ENCODE measurements at regions not wholly inside any gene's neighbourhood (a gene's known extent, or its start where the extent isn't known, plus 50 kb on each side); places are given as distances from the start of the nearest gene placed in this dataset.

DNA sequence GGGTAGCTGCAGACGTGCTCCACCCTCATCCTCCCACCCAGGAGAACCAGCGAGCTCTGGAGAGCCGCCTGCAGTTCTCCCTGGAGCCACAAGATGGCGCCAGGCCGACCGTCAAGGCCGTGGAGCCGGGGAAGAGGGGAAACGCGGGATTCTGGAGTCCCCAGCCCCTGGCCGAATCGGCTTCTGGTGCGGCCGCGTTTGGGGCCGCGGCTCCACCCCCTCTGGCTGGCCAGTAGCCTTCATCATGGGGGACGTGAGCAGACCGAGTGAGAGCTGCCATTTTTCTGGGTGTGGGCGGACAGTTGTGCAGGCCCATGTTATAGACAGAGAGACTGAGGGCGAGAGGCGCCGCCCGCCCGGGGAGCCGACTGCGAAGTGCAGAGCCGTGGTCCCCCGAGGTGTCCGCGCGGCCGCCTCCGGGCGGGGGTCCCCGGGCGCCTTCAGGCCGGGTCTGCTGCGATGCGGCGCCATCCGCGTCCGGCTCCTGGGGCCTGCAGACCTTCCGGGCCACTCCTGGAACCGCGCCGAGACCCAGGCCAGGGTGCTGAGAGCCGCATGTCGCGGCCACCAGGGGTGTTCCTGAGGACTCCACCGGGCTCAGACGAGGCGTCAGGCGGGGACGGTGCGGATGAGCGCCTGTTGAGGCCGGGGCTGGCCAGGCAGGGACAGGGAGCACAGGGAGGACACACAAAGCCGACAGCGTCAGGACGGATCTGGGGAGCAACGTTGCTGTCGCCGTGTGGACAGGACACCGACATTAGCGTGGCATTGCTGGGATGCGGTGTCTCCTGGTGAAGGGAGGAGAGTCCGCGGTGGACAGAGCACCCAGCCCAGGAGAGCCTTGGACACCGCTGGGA, 418.2 kb upstream of the HS6ST1 start:
- DNase-seq (ENCODE audit: insufficient read length, low spot score): peak; percentile 92

DNA sequence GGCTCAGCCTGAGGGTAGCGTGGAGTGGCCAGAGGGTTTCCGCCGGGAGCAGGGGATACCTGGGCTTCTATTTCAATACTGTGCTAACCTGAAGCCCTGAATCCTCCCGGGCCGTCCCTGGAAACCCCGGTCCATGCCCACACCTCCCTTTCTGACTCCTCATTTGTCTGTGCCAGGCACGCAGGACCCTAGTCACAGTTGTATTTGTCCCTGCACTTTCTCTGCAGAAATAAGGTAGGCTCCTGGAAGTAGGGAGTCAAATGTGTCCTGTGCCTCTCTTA, 418.8 kb upstream of the HS6ST1 start:
- TF ChIP-seq SPI1 (IDR thresholded peaks at IDR 0.05; ENCODE audit: low read depth, low read length) (no peak), POU2F2 (IDR thresholded peaks at IDR 0.05; ENCODE audit: low read depth, low read length) (no peak), TAF1 (IDR thresholded peaks at IDR 0.05; ENCODE audit: low read depth, low read length) (no peak), POLR2A (IDR thresholded peaks at IDR 0.05; ENCODE audit: low read depth, low read length) (no peak), PAX5 (IDR thresholded peaks at IDR 0.05; ENCODE audit: insufficient read depth, low read length, severe bottlenecking) (no peak), POLR2AphosphoS5 (IDR thresholded peaks at IDR 0.05; ENCODE audit: low read depth, low read length) (no peak)
- no peak for FAIRE-seq

More for the DNA sequence above, 418.2 kb upstream of the HS6ST1 start:
- no peak for TF ChIP-seq SPI1 (IDR thresholded peaks at IDR 0.05; ENCODE audit: low read depth, low read length)
- TF ChIP-seq TAF1 (IDR thresholded peaks at IDR 0.05; ENCODE audit: low read depth, low read length): no peak
- TF ChIP-seq POLR2AphosphoS5 (IDR thresholded peaks at IDR 0.05; ENCODE audit: low read depth, low read length): no peak
- TF ChIP-seq POLR2A (IDR thresholded peaks at IDR 0.05; ENCODE audit: low read depth, low read length): no peak
- TF ChIP-seq POU2F2 (IDR thresholded peaks at IDR 0.05; ENCODE audit: low read depth, low read length): no peak
- TF ChIP-seq PAX5 (IDR thresholded peaks at IDR 0.05; ENCODE audit: insufficient read depth, low read length, severe bottlenecking): no peak
- FAIRE-seq: peak; percentile 64

DNA sequence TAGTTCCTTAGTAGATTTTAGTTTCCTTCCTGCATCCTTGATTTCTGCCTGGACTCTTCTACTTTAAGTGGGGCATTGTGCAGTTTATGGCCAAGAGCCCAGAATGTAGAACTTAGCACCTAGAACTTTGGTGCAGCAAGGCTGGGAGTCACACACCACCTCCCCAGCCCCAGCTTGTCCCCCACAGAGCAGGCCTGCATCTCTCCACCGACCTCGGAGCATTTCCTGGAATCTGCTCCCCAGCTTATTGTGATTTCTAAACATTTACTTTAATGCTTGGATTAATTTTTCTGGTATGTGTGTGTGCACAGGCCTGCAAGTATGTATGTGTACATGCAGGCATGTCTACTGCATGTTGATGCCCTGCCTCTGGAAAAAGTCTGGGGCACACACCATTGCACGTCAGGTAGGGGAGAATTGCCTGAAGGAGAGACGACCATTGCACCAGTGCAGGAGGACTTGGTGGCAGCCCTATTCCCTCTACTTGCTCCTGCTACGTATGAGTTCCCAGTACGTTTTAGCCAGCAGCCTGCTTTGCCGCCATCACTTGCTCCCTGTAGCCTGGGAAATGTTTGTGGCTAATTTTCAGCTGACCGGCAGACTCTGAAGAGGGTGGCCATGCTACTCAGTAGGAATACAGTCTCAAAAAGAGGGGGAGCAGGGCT, 419.9 kb upstream of the HS6ST1 start:
- FAIRE-seq (no peak), DNase-seq (ENCODE audit: insufficient read length, low spot score) (no peak)
- no peak for TF ChIP-seq POLR2AphosphoS5 (IDR thresholded peaks at IDR 0.05; ENCODE audit: low read depth, low read length)
- TF ChIP-seq POLR2A (IDR thresholded peaks at IDR 0.05; ENCODE audit: low read depth, low read length): no peak
- no peak for TF ChIP-seq TAF1 (IDR thresholded peaks at IDR 0.05; ENCODE audit: low read depth, low read length)
- TF ChIP-seq PAX5 (IDR thresholded peaks at IDR 0.05; ENCODE audit: insufficient read depth, low read length, severe bottlenecking): no peak
- no peak for TF ChIP-seq POU2F2 (IDR thresholded peaks at IDR 0.05; ENCODE audit: low read depth, low read length)
- no peak for TF ChIP-seq SPI1 (IDR thresholded peaks at IDR 0.05; ENCODE audit: low read depth, low read length)

More for the DNA sequence above, 418.8 kb upstream of the HS6ST1 start:
- DNase-seq (ENCODE audit: insufficient read length, low spot score): no peak

- FAIRE-seq: no peak
- TF ChIP-seq POLR2A (IDR thresholded peaks at IDR 0.05; ENCODE audit: low read depth, low read length): no peak
- TF ChIP-seq POU2F2 (IDR thresholded peaks at IDR 0.05; ENCODE audit: low read depth, low read length): no peak
- no peak for TF ChIP-seq TAF1 (IDR thresholded peaks at IDR 0.05; ENCODE audit: low read depth, low read length)
- no peak for TF ChIP-seq POLR2AphosphoS5 (IDR thresholded peaks at IDR 0.05; ENCODE audit: low read depth, low read length)
- no peak for DNase-seq (ENCODE audit: insufficient read length, low spot score)
Observed at GRCh38 chr2:128742467-128742866, 423.8 kb upstream of the HS6ST1 start.

DNA sequence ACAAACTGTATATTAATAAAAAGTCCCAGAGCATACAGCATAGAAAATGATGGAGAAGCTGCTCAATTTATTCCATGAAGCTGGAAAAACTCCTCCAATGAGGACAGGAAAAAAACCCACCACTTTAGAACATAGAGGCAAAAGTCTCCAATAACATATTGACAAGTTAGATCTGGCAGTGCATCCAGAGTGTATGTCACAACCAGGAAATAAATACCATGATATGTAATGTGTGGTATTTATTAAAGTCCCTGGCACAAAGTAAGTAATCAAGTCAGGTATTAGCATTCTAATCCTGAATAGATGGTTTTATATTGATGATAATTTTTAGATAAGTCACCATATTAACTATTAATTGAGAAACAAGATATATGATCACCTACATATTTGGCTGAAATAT, 427.3 kb upstream of the HS6ST1 start:
- TF ChIP-seq POLR2A (IDR thresholded peaks at IDR 0.05; ENCODE audit: low read depth, low read length) (no peak), POU2F2 (IDR thresholded peaks at IDR 0.05; ENCODE audit: low read depth, low read length) (no peak), SPI1 (IDR thresholded peaks at IDR 0.05; ENCODE audit: low read depth, low read length) (no peak), POLR2AphosphoS5 (IDR thresholded peaks at IDR 0.05; ENCODE audit: low read depth, low read length) (no peak), PAX5 (IDR thresholded peaks at IDR 0.05; ENCODE audit: insufficient read depth, low read length, severe bottlenecking) (no peak)
- DNase-seq (ENCODE audit: insufficient read length, low spot score) (no peak), FAIRE-seq (no peak)

DNA sequence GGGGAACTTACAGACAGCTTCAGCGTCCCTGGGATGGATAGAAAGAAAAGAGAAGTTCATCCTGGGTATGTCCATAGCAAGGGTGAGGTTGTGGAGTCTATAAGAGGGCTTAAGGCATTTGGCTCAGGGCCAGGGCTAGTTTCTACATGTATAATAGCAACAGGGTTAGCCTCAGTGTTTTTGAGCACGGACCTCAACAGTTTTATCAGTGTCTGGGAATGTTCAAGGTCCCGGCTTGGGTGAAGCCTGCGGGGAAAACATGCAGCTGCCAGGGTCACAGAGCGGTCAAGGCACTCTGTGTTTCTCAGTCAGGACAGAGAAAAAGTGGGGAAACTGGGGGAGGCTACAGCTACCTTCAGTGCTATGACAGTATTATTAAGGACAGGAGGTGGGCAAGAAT, 427.7 kb upstream of the HS6ST1 start:
- TF ChIP-seq POLR2A (IDR thresholded peaks at IDR 0.05; ENCODE audit: low read depth, low read length): no peak
- no peak for TF ChIP-seq PAX5 (IDR thresholded peaks at IDR 0.05; ENCODE audit: insufficient read depth, low read length, severe bottlenecking)
- TF ChIP-seq TAF1 (IDR thresholded peaks at IDR 0.05; ENCODE audit: low read depth, low read length): no peak
- no peak for TF ChIP-seq SPI1 (IDR thresholded peaks at IDR 0.05; ENCODE audit: low read depth, low read length)
- TF ChIP-seq POLR2AphosphoS5 (IDR thresholded peaks at IDR 0.05; ENCODE audit: low read depth, low read length): no peak
- TF ChIP-seq POU2F2 (IDR thresholded peaks at IDR 0.05; ENCODE audit: low read depth, low read length): no peak
- DNase-seq (ENCODE audit: insufficient read length, low spot score) (no peak), FAIRE-seq (no peak)

DNA sequence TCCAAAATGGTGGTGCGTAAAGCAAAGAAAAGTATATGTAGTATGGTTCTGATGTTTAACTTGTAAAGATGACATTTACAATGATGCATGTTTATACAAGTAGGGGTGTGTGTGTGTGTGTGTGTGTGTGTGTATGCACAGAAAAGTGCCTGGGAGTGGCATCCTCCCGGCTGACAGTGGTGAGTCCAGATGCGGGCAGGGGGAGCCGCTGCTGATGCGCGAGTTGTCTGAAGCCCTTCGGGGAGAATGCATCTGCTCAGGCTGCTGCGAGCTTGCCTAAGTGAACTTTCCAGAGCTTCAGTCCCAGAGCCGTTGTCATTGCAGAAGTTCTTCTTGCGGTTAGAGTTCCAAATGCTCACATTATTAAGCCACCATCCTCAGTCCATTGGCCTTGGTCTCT, 429.7 kb upstream of the HS6ST1 start:
- no peak for FAIRE-seq
- no peak for TF ChIP-seq TAF1 (IDR thresholded peaks at IDR 0.05; ENCODE audit: low read depth, low read length)
- no peak for TF ChIP-seq POU2F2 (IDR thresholded peaks at IDR 0.05; ENCODE audit: low read depth, low read length)
- no peak for TF ChIP-seq PAX5 (IDR thresholded peaks at IDR 0.05; ENCODE audit: insufficient read depth, low read length, severe bottlenecking)
- no peak for TF ChIP-seq POLR2A (IDR thresholded peaks at IDR 0.05; ENCODE audit: low read depth, low read length)
- TF ChIP-seq POLR2AphosphoS5 (IDR thresholded peaks at IDR 0.05; ENCODE audit: low read depth, low read length): no peak
- TF ChIP-seq SPI1 (IDR thresholded peaks at IDR 0.05; ENCODE audit: low read depth, low read length): no peak
- DNase-seq (ENCODE audit: insufficient read length, low spot score): no peak

GRCh38 chr2:128748835-128749605, 430.4 kb upstream of the HS6ST1 start:
- FAIRE-seq: no peak
- no peak for TF ChIP-seq TAF1 (IDR thresholded peaks at IDR 0.05; ENCODE audit: low read depth, low read length)
- no peak for TF ChIP-seq POU2F2 (IDR thresholded peaks at IDR 0.05; ENCODE audit: low read depth, low read length)
- TF ChIP-seq PAX5 (IDR thresholded peaks at IDR 0.05; ENCODE audit: insufficient read depth, low read length, severe bottlenecking): no peak
- no peak for TF ChIP-seq POLR2AphosphoS5 (IDR thresholded peaks at IDR 0.05; ENCODE audit: low read depth, low read length)
- no peak for TF ChIP-seq SPI1 (IDR thresholded peaks at IDR 0.05; ENCODE audit: low read depth, low read length)
- no peak for TF ChIP-seq POLR2A (IDR thresholded peaks at IDR 0.05; ENCODE audit: low read depth, low read length)
- DNase-seq (ENCODE audit: insufficient read length, low spot score): no peak
